Neural cell (in vitro differentiated cells): ENCODE measurements at regions not wholly inside any gene's neighbourhood (a gene's known extent, or its start where the extent isn't known, plus 50 kb on each side); places are given as distances from the start of the nearest gene placed in this dataset.

Experiments used
- CTCF ChIP-seq: fragments of 450-650 bp; IDR thresholded peaks from 2 replicates; pipeline ENCODE4 v1.5.1; 2014; ENCODE audit warnings: antibody characterized with exemption, mild to moderate bottlenecking, moderate library complexity; ENCODE audit not compliant: poor library complexity, severe bottlenecking
- EP300 ChIP-seq: fragments of 450-650 bp; conservative IDR thresholded peaks from 2 replicates; pipeline ENCODE4 v1.6.1; 2014; ENCODE audit warnings: antibody characterized with exemption, mild to moderate bottlenecking, moderate library complexity; ENCODE audit not compliant: poor library complexity, severe bottlenecking
- EZH2 ChIP-seq: fragments of 200-600, 300-800 bp; shearing (Covaris generic), sonication (generic); IDR thresholded peaks from 2 replicates; pipeline ENCODE4 v1.6.1; 2014; ENCODE audit warnings: antibody characterized with exemption, low read length, borderline replicate concordance, mild to moderate bottlenecking; ENCODE audit not compliant: insufficient read depth, poor library complexity, severe bottlenecking
- MXI1 ChIP-seq: fragments of 450-650 bp; conservative IDR thresholded peaks from 2 replicates; pipeline ENCODE4 v1.6.1; 2014; ENCODE audit warnings: antibody characterized with exemption, mild to moderate bottlenecking; ENCODE audit not compliant: poor library complexity, severe bottlenecking
- POLR2AphosphoS5 ChIP-seq: IDR thresholded peaks from 2 replicates; pipeline ENCODE4 v1.6.1; 2012
- RAD21 ChIP-seq: fragments of 450-650 bp; conservative IDR thresholded peaks from 2 replicates; pipeline ENCODE4 v1.6.1; 2014; ENCODE audit warnings: antibody characterized with exemption, mild to moderate bottlenecking, moderate library complexity
- REST ChIP-seq: IDR thresholded peaks from 2 replicates; pipeline ENCODE4 v1.6.1; 2012; ENCODE audit warnings: borderline replicate concordance
- SMC3 ChIP-seq: fragments of 450-650 bp; conservative IDR thresholded peaks from 2 replicates; pipeline ENCODE4 v1.6.1; 2014; ENCODE audit warnings: antibody characterized with exemption, mild to moderate bottlenecking, moderate library complexity; ENCODE audit not compliant: poor library complexity

- TF ChIP-seq RAD21 = no peak
- TF ChIP-seq CTCF = no peak
- TF ChIP-seq EP300 = no peak
- no peak for TF ChIP-seq EZH2
- TF ChIP-seq SMC3 = no peak
- no peak for TF ChIP-seq POLR2AphosphoS5
- no peak for TF ChIP-seq MXI1
- no peak for TF ChIP-seq REST
Measured at GRCh38 chr5:51172903-51173626, 210.2 kb upstream of the ISL1 start.
